ENCODE measurements at regions not wholly inside any gene's neighbourhood (a gene's known extent, or its start where the extent isn't known, plus 50 kb on each side); places are given as distances from the start of the nearest gene placed in this dataset.

- no peaks in the 10 kb centered on the region for H3K36me3 ChIP-seq (replicated peaks in 1 of 2)
- no peaks in the 10 kb centered on the region for H3K9me3 ChIP-seq (replicated peaks in 1 of 3)
- no peak overlapping the region for H3K27ac ChIP-seq
- intact Hi-C loops (cut with DNase I) = no loop called here
- WGBS, 4 donors = 55 to 67% (median 63%) methylated on average over 4 of the region's 4 CpGs
- TF ChIP-seq POLR2A (IDR thresholded peaks at IDR 0.05) = no peak
- H3K4me1 ChIP-seq (replicated peaks in 1 of 2) = no peaks in the 10 kb centered on the region
- H3K27me3 ChIP-seq = no peaks in the 10 kb centered on the region
- no peak overlapping the region for H3K4me3 ChIP-seq
- no peak for DNase-seq
These were observed 146.6 kb upstream of the POU3F2 start for GRCh38 chr6:98687752-98688151.

- no peaks in the 10 kb centered on the region for H3K27me3 ChIP-seq
- no peak for DNase-seq
- no peak overlapping the region for H3K4me3 ChIP-seq
- no peak overlapping the region for H3K27ac ChIP-seq
- 68 to 85% (median 71%) methylated on average over 7 of the region's 7 CpGs for WGBS, 4 donors
- no peaks in the 10 kb centered on the region for H3K4me1 ChIP-seq (replicated peaks in 1 of 2)
- TF ChIP-seq CTCF (IDR thresholded peaks at IDR 0.05) (no peak), POLR2A (IDR thresholded peaks at IDR 0.05) (no peak)
- intact Hi-C loops (cut with DNase I) = no loop called here
- H3K36me3 ChIP-seq (replicated peaks in 1 of 2) = no peaks in the 10 kb centered on the region
- no peaks in the 10 kb centered on the region for H3K9me3 ChIP-seq (replicated peaks in 1 of 3)
These were observed 139.1 kb upstream of the POU3F2 start for GRCh38 chr6:98695091-98695801.

- DNase-seq = no peak
- Histone ChIP-seq H3K27ac (no peak overlapping the region), H3K27me3 (no peaks in the 10 kb centered on the region), H3K9me3 (replicated peaks in 1 of 3) (no peaks in the 10 kb centered on the region), H3K4me3 (no peak overlapping the region), H3K4me1 (replicated peaks in 1 of 2) (no peaks in the 10 kb centered on the region), H3K36me3 (replicated peaks in 1 of 2) (no peaks in the 10 kb centered on the region)
- TF ChIP-seq POLR2A (IDR thresholded peaks at IDR 0.05) (no peak), CTCF (IDR thresholded peaks at IDR 0.05) (no peak)
- intact Hi-C loops (cut with DNase I) = no loop called here
These were observed 123.0 kb upstream of the POU3F2 start for GRCh38 chr6:98711380-98711779.

GRCh38 chr6:98716341-98716740, 118.0 kb upstream of the POU3F2 start:
- no peaks in the 10 kb centered on the region for H3K36me3 ChIP-seq (replicated peaks in 1 of 2)
- no peaks in the 10 kb centered on the region for H3K9me3 ChIP-seq (replicated peaks in 1 of 3)
- WGBS, 4 donors = 7 to 9% (median 8%) methylated on average over 8 of the region's 8 CpGs
- intact Hi-C loops (cut with DNase I) = no loop called here
- peaks cover 3% of the 10 kb centered on the region for H3K27me3 ChIP-seq
- TF ChIP-seq POLR2A (IDR thresholded peaks at IDR 0.05) = no peak
- no peak for TF ChIP-seq CTCF (IDR thresholded peaks at IDR 0.05)
- no peak overlapping the region for H3K27ac ChIP-seq
- H3K4me1 ChIP-seq (replicated peaks in 1 of 2) = no peaks in the 10 kb centered on the region
- DNase-seq = no peak
- H3K4me3 ChIP-seq = no peak overlapping the region

- DNase-seq = no peak
- Histone ChIP-seq H3K4me1 (replicated peaks in 1 of 2) (no peaks in the 10 kb centered on the region), H3K36me3 (replicated peaks in 1 of 2) (no peaks in the 10 kb centered on the region), H3K27me3 (peaks cover 3% of the 10 kb centered on the region), H3K9me3 (replicated peaks in 1 of 3) (no peaks in the 10 kb centered on the region), H3K4me3 (no peak overlapping the region), H3K27ac (no peak overlapping the region)
- WGBS, 4 donors = 50 to 60% (median 54%) methylated on average over 6 of the region's 6 CpGs
- TF ChIP-seq POLR2A (IDR thresholded peaks at IDR 0.05) (no peak), CTCF (IDR thresholded peaks at IDR 0.05) (no peak)
- intact Hi-C loops (cut with DNase I) = no loop called here
These were observed 117.0 kb upstream of the POU3F2 start for GRCh38 chr6:98717322-98717877.
